ENCODE measurements at regions not wholly inside any gene's neighbourhood (a gene's known extent, or its start where the extent isn't known, plus 50 kb on each side); places are given as distances from the start of the nearest gene placed in this dataset.

GRCh38 chr12:69112616-69113015, 126.8 kb upstream of the CPSF6 start:
- H3K9me3 ChIP-seq (ENCODE audit: severe bottlenecking), result no peaks in the 10 kb centered on the region
- H3K27ac ChIP-seq, result no peak overlapping the region
- no peak overlapping the region for H3K4me3 ChIP-seq (ENCODE audit: low read depth, low read length)
- TF ChIP-seq CTCF (IDR thresholded peaks at IDR 0.05; ENCODE audit: low read depth, low read length), result no peak
- no peaks in the 10 kb centered on the region for H3K27me3 ChIP-seq (ENCODE audit: insufficient read depth, low read depth, severe bottlenecking)
- DNase-seq, result no peak
- H3K36me3 ChIP-seq, result no peaks in the 10 kb centered on the region

GRCh38 chr12:69115099-69115498, 124.3 kb upstream of the CPSF6 start:
- H3K27ac ChIP-seq, result no peak overlapping the region
- no peak overlapping the region for H3K4me3 ChIP-seq (ENCODE audit: low read depth, low read length)
- H3K27me3 ChIP-seq (ENCODE audit: insufficient read depth, low read depth, severe bottlenecking), result no peaks in the 10 kb centered on the region
- TF ChIP-seq CTCF (IDR thresholded peaks at IDR 0.05; ENCODE audit: low read depth, low read length), result no peak
- H3K36me3 ChIP-seq, result no peaks in the 10 kb centered on the region
- H3K9me3 ChIP-seq (ENCODE audit: severe bottlenecking), result no peaks in the 10 kb centered on the region
- no peak for DNase-seq

- Histone ChIP-seq H3K9me3 (ENCODE audit: severe bottlenecking) (no peaks in the 10 kb centered on the region), H3K36me3 (no peaks in the 10 kb centered on the region), H3K4me3 (ENCODE audit: low read depth, low read length) (no peak overlapping the region), H3K27me3 (ENCODE audit: insufficient read depth, low read depth, severe bottlenecking) (no peaks in the 10 kb centered on the region), H3K27ac (no peak overlapping the region)
- TF ChIP-seq CTCF (IDR thresholded peaks at IDR 0.05; ENCODE audit: low read depth, low read length), result no peak
- no peak for DNase-seq
Measured at GRCh38 chr12:69115951-69116350, 123.4 kb upstream of the CPSF6 start.

- DNase-seq, result no peak
- TF ChIP-seq CTCF (IDR thresholded peaks at IDR 0.05; ENCODE audit: low read depth, low read length), result no peak
- no peak overlapping the region for H3K4me3 ChIP-seq (ENCODE audit: low read depth, low read length)
Measured at GRCh38 chr12:69117566-69118266, 121.7 kb upstream of the CPSF6 start.

GRCh38 chr12:69118516-69118915, 120.9 kb upstream of the CPSF6 start:
- TF ChIP-seq CTCF (IDR thresholded peaks at IDR 0.05; ENCODE audit: low read depth, low read length), result no peak
- Histone ChIP-seq H3K27ac (no peak overlapping the region), H3K9me3 (ENCODE audit: severe bottlenecking) (no peaks in the 10 kb centered on the region), H3K4me3 (ENCODE audit: low read depth, low read length) (no peak overlapping the region), H3K36me3 (no peaks in the 10 kb centered on the region), H3K27me3 (ENCODE audit: insufficient read depth, low read depth, severe bottlenecking) (no peaks in the 10 kb centered on the region)
- DNase-seq, result no peak

More at GRCh38 chr12:69117566-69118266, 121.7 kb upstream of the CPSF6 start:
- Histone ChIP-seq H3K27ac (no peak overlapping the region), H3K9me3 (ENCODE audit: severe bottlenecking) (no peaks in the 10 kb centered on the region), H3K27me3 (ENCODE audit: insufficient read depth, low read depth, severe bottlenecking) (no peaks in the 10 kb centered on the region), H3K36me3 (no peaks in the 10 kb centered on the region)

- no peak for TF ChIP-seq CTCF (IDR thresholded peaks at IDR 0.05; ENCODE audit: low read depth, low read length)
Measured at GRCh38 chr12:69119770-69120169, 119.6 kb upstream of the CPSF6 start.

More at GRCh38 chr12:69119770-69120169, 119.6 kb upstream of the CPSF6 start:
- H3K36me3 ChIP-seq, result no peaks in the 10 kb centered on the region
- H3K27me3 ChIP-seq (ENCODE audit: insufficient read depth, low read depth, severe bottlenecking), result no peaks in the 10 kb centered on the region
- H3K27ac ChIP-seq, result no peak overlapping the region
- no peaks in the 10 kb centered on the region for H3K9me3 ChIP-seq (ENCODE audit: severe bottlenecking)
- DNase-seq, result no peak
- no peak overlapping the region for H3K4me3 ChIP-seq (ENCODE audit: low read depth, low read length)

All from WERI-Rb-1 (cell line).